COLO829 (cell line): ENCODE measurements at regions not wholly inside any gene's neighbourhood (a gene's known extent, or its start where the extent isn't known, plus 50 kb on each side); places are given as distances from the start of the nearest gene placed in this dataset.
"Not testable (repeated sequence)": the region's sequence is repeated elsewhere in the genome, so short reads cannot be mapped to it uniquely, and the experiment has no call there.

Source experiments
- DNase-seq: peaks from one replicate; pipeline ENCODE4 v3.0.0; 2012; ENCODE audit warnings: low spot score

GRCh38 chr6:65989676-65990075 is 282.6 kb upstream of the EYS start:
- DNase-seq = no peak

DNA sequence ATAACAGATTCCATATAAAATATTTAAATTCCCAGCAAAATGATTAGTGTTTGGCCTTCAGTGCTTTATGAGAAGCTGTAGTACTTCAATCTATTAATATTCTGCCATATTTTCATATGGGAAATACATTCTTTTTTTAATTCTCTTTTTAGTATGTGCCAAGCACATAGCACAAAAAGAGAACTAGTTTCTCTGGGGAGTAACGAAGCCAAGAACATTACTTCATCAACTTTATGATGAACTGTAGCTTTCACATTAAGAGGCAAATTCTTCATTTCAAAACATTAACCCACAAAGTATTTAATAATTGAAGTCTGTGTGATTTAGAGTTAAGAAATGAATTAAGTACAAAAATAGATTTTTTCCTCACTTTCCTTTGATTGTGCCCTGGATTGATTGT is 281.0 kb upstream of the EYS start:
- no peak for DNase-seq

DNA sequence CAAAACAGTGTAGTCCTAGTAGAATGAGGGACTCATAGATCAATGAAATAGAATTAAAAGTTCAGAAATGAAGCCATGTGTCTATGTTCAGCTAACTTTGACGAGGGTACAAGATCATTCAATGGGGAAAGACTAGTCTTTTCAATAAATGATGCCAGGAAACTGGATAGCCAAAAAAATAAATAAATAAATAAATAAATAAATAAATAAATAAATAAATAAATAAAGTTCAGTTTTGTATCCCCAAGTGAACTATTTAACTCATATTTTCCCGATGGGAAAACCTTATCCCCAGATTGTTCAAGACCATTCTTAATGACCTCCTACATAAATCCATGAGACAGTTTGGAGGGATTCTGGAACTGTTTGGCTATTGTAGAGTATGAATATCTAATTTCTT is 277.1 kb upstream of the EYS start:
- no peak for DNase-seq

GRCh38 chr6:65979120-65979519 is 272.1 kb upstream of the EYS start:
- DNase-seq = peak; percentile 2

GRCh38 chr6:65971252-65971651 is 264.2 kb upstream of the EYS start:
- DNase-seq = not testable (repeated sequence)

- DNase-seq = no peak
These were observed 257.2 kb upstream of the EYS start for GRCh38 chr6:65964261-65964660.

- no peak for DNase-seq
These were observed 248.0 kb upstream of the EYS start for GRCh38 chr6:65955034-65955433.

DNA sequence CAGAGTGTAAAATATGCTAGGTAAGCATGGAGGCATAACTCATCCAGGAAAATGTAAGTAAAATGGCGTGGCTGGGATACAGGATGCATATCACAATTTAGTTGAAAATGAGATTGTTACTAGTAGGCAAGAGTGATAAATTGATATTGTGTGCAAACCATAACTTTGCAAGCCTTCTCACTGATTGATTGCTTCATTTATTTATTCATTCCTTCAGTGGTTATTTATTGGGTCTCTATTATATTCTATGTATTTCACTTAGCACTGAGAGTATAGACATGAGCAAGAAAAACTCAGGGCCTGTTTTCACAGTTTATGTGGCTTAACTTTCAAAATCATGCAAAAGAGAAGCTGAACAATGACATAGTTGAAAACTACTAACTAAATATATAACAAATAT is 241.0 kb upstream of the EYS start:
- no peak for DNase-seq

- no peak for DNase-seq
These were observed 236.5 kb upstream of the EYS start for GRCh38 chr6:65943548-65943947.

DNA sequence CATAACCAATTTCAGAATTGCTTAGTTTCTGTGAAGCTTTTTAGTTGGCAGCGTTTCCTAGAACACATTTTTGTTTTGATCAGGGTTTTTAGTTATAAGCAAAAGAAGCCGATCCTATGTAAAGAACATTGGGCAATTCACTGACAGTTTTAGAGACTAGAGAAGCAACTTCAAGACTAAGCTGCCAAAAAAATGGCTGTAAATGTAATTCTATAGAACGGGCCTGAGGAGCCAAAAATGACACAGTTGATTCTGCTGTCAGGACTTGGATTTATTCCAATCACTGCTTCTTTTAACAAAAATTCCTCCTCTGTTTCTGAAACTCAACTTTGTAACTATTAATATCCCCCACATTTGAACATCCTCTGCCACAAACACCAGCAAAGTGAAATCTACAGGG is 236.0 kb upstream of the EYS start:
- DNase-seq = no peak

GRCh38 chr6:65938000-65938399 is 231.0 kb upstream of the EYS start:
- DNase-seq = no peak

GRCh38 chr6:65935412-65935811 is 228.4 kb upstream of the EYS start:
- no peak for DNase-seq

GRCh38 chr6:65933390-65933789 is 226.4 kb upstream of the EYS start:
- DNase-seq = no peak

DNA sequence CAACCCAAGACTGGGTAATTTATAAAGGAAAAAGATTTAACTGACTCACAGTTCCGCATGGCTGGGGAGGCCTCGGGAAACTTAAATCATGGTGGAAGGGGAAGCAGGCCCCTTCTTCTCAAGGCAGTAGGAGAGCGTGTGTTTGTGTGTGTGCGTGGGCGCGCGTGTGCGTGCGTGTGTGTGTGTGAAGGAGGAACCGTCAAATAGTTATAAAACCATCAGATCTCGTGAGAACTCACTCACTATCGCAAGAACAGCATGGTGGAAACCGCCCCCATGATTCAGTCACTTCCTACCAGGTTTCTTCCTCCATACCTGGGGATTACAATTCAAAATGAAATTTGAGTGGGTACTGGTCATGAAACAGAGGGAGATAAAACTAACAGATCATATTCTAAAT is 220.1 kb upstream of the EYS start:
- no peak for DNase-seq

DNA sequence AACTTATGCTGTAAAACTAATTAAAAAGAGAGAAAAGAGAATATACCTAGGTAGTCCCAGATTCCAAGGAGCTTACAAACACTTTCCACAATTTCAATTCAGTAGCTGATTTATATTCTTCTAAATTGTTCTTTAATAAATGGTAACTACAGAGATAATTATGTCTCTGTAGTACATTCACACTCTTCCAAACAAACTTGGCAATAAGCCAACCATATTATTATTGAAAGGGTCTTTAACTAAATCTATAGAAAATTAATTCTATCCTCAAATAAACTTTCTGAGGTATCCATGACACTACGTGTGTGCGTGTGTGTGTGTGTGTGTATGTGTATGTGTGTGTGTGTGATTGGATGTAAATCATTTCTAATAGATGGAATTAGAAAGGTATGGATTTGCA is 217.4 kb upstream of the EYS start:
- no peak for DNase-seq

DNA sequence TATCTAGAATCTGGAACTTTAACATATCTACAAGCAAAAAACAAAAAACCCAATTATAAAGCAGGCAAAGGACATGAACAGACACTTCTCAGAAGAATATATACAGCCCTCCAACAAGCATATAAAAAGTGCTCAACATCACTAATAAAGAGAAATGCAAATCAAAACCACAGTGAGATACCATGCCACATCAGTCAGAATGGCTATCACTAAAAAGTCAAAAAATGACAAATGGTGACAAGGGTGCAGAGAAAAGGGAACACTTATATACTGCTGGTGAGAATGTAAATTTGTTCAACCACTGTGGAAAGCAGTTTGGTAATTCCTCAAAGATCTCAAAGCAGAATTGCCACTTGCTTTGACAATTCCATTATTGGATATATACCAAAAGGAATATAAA is 215.0 kb upstream of the EYS start:
- no peak for DNase-seq

GRCh38 chr6:65908065-65908464 is 201.0 kb upstream of the EYS start:
- DNase-seq = no peak

DNA sequence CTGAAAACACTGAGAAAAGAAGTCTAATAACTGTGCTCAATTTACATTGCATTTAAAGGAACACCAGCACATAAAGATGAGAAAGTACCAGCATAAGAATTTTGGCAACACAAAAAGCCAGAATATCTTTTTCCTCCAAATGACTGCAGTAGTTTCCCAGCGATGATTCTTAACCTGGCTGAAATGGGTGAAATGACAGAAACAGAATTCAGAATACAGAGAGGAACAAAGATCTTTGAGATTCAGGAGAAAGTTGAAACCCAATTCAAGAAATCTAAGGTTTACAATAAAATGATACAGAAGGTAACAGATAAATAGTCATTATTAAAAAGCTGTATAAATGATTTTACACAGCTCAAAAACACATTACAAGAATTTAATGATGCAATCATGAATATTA is 197.0 kb upstream of the EYS start:
- no peak for DNase-seq

GRCh38 chr6:65900928-65901327 is 193.9 kb upstream of the EYS start:
- DNase-seq = no peak

DNA sequence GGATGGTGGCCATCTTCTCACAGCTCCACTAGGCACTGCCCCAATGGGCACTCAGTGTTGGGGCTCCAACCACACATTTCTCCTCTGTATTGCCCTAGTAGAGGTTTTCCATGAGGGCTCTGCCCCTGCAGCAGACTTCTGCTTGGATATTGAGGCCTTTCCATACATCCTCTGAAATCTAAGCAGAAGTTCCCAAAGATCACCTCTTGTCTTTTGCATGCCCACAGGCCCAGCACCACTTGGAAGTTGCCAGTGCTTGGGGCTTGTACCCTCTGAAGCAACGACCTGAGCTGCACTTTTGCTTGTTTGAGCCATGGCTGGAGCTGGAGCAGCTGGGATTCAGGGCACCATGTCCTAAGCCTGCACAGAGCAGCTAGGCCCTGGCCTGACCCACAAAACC is 189.1 kb upstream of the EYS start:
- DNase-seq = no peak

GRCh38 chr6:65876668-65877067 is 169.6 kb upstream of the EYS start:
- no peak for DNase-seq

DNA sequence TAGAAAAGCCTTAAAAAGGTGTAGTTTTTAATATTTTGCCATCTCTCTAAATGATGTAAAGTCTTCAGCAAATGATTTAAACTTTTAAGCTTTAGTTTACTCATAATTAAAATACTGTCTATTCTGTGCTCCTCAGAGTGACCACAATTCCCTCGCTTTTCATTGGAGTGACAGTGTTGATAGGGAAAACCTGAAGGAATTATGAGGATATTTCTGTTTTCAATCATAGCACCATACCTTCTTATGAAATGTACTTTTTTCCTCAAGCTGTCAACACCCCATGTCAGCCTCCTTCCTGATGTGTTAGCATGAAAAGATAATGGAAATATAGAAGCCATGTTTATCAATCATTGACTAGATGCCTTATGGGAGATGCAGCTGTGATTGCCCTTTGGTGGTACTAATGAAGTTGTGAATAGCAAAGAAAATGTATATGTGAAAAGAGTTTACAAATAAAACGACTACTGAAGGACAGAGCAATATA is 145.4 kb upstream of the EYS start:
- DNase-seq = no peak

GRCh38 chr6:65830151-65830550 is 123.1 kb upstream of the EYS start:
- no peak for DNase-seq

DNA sequence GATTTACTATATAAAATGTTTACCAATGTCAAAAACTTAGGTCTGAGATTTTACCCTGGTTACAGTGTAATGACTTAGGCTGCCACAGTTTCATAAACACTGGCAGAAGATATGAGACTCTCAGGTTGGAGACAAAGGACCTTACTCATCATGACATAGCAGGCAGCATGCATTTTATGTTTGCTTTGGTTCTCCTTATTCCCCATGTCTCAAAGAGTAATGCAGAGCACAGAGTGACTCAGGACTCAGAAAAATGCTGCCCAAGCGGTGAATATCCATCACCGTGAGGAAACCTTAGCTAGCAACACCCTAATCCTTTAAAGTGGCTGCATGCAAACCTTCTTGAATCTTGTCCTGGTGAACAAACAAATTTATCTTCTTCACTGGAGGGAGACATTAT is 112.1 kb upstream of the EYS start:
- no peak for DNase-seq

DNA sequence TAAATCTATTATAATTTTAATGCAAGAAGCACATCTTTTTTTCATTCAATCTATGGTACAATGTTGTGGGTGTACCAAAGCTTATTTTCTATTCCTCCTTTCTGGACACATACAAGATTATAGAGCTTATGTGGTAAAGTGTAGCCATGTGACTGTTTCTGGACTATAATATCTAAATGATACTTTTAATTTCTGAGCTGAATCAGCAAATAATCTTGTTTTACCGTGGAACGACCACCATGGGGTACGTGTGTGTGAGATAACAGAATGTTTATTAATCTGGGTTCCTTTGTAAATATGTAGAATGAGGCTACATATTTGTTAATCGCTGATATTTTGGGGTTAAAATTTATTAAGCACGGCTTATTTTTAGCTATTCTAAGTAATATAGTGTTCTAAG is 111.5 kb upstream of the EYS start:
- no peak for DNase-seq
